ENCODE measurements at regions not wholly inside any gene's neighbourhood (a gene's known extent, or its start where the extent isn't known, plus 50 kb on each side); places are given as distances from the start of the nearest gene placed in this dataset.
"Not testable (repeated sequence)": the region's sequence is repeated elsewhere in the genome, so short reads cannot be mapped to it uniquely, and the experiment has no call there.

DNA sequence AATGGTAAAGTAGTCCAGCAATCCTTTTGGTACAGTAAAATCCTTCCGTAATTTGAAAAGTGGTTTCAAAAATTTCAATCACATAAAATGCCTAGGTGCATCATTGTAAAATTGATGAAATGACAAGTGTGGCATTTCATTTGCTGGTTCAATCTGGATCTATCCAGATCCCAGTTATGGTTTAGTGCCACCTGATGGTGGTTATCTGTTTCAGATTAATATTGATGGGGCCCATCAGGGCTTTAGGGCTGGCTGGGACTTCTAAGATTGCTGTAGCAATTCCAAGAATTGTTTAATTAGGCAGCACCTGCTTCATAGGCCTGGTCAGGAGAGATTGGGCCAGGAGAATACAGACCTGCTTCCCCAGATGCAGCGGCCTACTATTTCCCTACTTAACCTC, 55.5 kb upstream of the PIK3C3 start:
- no peak for DNase-seq

GRCh38 chr18:41893432-41893831, 61.6 kb upstream of the PIK3C3 start:
- DNase-seq = no peak

- DNase-seq = no peak
Measured at GRCh38 chr18:41887100-41887499, 67.9 kb upstream of the PIK3C3 start.

- DNase-seq = no peak
Measured at GRCh38 chr18:41886126-41886807, 68.8 kb upstream of the PIK3C3 start.

- no peak for DNase-seq
Measured at GRCh38 chr18:41881285-41881684, 73.7 kb upstream of the PIK3C3 start.

DNA sequence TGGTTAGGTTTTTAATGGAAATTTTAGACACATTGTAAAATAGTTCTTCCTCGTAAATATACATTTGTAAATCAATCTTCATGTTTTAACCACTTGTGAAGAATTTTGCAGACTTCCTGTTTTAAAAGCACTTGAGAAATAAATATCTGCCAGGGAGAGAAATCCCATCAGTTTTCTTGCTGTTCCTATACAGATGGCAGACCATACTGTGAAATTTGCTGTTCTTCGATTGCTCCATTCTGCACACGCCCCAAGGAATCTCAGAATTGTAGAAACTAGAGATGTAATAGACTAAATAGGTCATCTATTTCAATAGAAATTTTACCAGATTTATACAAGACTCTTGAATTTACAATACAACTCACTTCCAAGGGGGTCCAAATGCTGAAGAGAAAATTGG, 75.8 kb upstream of the PIK3C3 start:
- DNase-seq = no peak

- DNase-seq = no peak
Measured at GRCh38 chr18:41875094-41875780, 79.8 kb upstream of the PIK3C3 start.

GRCh38 chr18:41873730-41874129, 81.3 kb upstream of the PIK3C3 start:
- no peak for DNase-seq

DNA sequence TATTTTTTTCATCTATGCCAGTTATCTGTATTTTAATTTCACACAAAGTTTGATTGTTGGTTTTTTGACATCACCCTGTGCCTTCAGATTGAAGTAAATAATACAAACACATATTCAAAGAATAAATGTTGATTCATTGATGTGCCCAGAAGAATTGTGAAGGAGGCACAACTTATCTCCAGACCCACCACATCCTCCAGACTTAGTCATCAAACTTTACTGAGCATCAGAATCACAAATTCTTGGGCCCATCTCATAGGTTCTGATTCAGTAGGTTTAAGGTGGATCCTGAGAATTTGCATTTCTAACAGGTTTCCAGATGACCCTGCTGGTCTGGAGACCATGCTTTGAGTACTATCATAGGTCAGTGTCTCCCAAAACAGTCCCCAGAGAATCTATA, 82.8 kb upstream of the PIK3C3 start:
- no peak for DNase-seq

GRCh38 chr18:41871229-41872000, 83.6 kb upstream of the PIK3C3 start:
- no peak for DNase-seq

GRCh38 chr18:41870817-41871216, 84.2 kb upstream of the PIK3C3 start:
- DNase-seq = no peak

DNA sequence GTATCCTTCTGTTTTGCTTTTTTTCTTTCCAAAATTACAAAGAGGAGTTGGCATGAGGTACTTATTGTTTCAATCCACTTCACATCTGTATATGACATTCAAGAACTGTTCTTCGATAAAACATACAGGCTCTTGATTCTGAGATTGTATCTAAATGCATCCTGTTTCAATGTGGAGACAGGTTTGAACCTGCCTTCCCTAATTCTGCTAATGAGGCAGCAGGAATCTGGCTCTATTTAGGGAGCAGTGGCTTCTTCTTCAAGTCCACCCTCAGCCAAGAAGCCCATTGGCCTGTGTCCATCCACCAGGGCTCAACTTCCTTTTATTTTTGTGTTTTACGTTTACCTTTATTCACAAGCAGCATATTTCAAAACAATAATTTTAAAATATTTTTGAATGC, 84.8 kb upstream of the PIK3C3 start:
- DNase-seq = no peak

- not testable (repeated sequence) for DNase-seq
Measured at GRCh38 chr18:41865796-41866195, 89.2 kb upstream of the PIK3C3 start.

GRCh38 chr18:41864216-41864615, 90.8 kb upstream of the PIK3C3 start:
- DNase-seq = no peak

DNA sequence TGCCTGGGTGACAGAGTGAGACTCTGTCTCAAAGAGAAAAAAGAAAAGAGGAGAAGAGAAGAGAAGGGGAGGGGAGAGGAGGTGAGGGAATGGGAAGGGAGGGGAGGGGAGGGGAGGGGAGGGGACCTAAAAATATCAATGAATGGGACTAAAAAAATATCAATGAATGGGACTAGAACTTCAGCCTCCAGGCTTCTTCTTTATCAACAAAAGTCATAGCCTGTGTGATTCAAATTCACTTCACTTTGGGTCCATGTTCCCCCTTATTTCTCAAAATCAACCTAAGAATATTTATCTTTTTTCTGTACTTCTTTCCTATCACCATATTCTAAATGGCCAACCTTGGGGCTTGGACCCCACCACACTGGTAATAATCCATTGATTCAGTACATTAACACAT, 92.1 kb upstream of the PIK3C3 start:
- no peak for DNase-seq

DNA sequence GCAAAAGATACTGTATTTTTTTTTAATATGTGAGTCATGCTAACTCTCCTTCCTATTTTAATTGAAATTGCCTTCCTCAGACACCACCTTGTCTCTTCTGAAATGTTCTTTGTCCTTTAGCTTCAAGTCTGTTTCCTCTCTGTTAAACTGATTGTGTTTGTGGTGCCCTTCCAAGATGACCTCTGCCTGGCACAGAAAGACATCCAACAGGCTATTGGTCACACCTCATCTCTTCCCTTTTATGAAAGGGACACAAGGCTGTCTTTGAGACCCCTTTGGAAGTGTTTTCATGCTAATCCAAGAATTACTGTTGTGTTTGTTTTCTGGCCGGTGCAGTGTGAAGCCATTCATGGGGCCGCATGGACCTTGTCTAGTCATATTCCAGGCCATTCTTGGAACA, 94.0 kb upstream of the PIK3C3 start:
- no peak for DNase-seq

- DNase-seq = no peak
Measured at GRCh38 chr18:41858761-41859555, 96.1 kb upstream of the PIK3C3 start.

- no peak for DNase-seq
Measured at GRCh38 chr18:41853280-41853679, 101.8 kb upstream of the PIK3C3 start.

- DNase-seq = no peak
Measured at GRCh38 chr18:41850781-41851180, 104.3 kb upstream of the PIK3C3 start.

DNA sequence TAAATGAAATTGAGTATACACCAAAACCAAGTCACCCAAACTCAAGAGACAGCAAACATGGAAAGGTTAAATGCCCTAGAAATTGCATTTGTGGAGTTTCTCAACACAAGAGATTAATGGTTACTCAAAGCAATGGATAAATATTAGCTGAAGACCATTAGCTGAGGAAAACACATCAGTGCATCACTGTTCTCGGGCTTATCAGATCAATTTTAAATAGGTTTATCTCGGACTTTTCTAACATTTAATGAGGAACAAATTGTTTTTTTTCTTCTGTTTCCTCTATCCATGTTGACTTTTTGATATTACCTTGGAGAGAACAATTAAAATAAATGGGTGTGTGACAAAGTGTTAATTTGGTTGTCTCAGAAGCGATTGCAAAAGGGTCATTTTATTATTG, 105.4 kb upstream of the PIK3C3 start:
- no peak for DNase-seq

DNA sequence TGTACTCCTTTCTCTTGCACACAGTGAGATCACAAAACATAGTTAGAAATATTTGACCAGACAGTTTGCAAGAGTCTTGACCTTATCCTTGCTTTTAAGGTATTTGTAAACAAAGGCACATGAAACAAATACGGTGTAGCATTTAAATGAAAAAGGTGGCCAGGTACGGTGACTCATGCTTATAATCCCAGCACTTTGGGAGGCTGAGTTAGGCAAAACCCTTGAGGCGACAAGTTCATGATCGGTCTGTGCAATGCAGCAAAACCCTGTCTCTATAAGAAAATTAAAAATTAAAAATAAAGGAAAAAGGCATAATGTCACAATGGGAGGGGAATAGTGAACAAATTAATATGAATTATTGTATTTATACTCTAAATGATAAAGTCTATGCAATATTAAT, 109.5 kb upstream of the PIK3C3 start:
- DNase-seq = no peak

DNA sequence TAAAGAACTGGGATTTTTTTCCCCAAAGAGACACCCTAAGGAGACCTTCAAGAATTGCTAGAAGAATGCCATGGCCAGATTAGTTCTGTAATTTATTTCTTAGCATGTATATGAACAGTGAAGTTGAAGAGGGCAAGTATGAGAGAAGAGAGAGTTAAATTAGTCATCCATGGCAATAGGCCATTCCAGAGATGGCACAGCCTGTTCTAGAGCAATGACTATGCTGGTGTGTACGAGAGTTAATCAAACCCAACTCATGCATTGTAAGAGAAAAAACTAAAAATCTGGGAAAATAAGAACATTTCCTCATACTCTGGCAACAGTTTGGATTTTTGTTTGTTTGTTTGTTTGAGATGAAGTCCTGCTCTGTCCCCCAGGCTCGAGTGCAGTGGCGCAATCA, 112.1 kb upstream of the PIK3C3 start:
- DNase-seq = no peak

All from T-helper 9 cell (primary cell).